Epithelial cell of proximal tubule (primary cell): ENCODE measurements at regions not wholly inside any gene's neighbourhood (a gene's known extent, or its start where the extent isn't known, plus 50 kb on each side); places are given as distances from the start of the nearest gene placed in this dataset.

Experiments used
- DNase-seq: peaks from one replicate; pipeline ENCODE4 v3.0.0-alpha.2; 2011; ENCODE audit warnings: low read depth
- H3K4me3 ChIP-seq: 2 replicates; pipeline ENCODE4 v1.5.1; 2011; ENCODE audit warnings: low read depth, mild to moderate bottlenecking, low read length
- TF ChIP-seq, protein P1 (sequence below): conservative IDR thresholded peaks from 2 replicates; pipeline ENCODE4 v1.5.1; 2012; ENCODE audit warnings: low read depth, mild to moderate bottlenecking, low read length

DNA sequence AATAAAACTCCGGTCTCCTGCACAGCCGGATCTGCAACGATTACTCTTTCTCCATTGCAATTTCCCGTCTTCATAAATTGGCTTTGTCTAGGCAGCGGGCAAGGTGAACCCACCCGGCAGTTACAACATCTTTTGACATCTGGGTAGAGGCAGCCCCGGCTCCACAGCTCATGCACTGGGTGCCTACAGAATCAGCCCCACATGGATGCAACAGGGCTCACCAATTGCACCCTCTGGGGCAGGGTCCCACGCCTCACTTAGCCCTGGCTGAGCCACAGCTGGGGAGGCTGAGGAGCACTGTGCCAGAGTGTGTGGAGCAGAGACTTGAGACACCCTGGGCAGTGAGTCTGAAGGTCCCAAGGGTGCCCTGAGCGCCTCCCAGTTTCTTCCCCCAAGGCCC lies 710.2 kb downstream of the TBC1D22A start:
- no peak overlapping the region for H3K4me3 ChIP-seq
- TF ChIP-seq, protein P1, sequence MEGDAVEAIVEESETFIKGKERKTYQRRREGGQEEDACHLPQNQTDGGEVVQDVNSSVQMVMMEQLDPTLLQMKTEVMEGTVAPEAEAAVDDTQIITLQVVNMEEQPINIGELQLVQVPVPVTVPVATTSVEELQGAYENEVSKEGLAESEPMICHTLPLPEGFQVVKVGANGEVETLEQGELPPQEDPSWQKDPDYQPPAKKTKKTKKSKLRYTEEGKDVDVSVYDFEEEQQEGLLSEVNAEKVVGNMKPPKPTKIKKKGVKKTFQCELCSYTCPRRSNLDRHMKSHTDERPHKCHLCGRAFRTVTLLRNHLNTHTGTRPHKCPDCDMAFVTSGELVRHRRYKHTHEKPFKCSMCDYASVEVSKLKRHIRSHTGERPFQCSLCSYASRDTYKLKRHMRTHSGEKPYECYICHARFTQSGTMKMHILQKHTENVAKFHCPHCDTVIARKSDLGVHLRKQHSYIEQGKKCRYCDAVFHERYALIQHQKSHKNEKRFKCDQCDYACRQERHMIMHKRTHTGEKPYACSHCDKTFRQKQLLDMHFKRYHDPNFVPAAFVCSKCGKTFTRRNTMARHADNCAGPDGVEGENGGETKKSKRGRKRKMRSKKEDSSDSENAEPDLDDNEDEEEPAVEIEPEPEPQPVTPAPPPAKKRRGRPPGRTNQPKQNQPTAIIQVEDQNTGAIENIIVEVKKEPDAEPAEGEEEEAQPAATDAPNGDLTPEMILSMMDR = no peak
- DNase-seq = no peak

DNA sequence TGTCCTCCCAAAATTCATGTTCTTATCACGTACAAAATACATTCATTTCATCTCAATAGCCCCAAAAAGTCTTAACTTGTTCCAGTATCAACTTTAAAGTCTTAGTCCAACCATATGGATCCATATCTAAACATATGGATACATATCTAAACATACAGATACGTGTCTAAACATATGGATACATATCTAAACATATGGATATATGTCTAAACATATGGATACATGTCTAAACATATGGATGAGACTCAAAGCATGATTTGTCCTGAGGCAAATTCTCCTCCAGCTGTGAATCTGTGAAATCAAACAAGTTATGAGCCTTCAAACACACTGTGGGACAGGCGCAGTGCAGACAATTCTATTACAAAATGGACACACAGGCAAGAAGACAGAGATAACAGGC lies 709.0 kb downstream of the TBC1D22A start:
- no peak overlapping the region for H3K4me3 ChIP-seq
- TF ChIP-seq, protein P1 = no peak
- no peak for DNase-seq

DNA sequence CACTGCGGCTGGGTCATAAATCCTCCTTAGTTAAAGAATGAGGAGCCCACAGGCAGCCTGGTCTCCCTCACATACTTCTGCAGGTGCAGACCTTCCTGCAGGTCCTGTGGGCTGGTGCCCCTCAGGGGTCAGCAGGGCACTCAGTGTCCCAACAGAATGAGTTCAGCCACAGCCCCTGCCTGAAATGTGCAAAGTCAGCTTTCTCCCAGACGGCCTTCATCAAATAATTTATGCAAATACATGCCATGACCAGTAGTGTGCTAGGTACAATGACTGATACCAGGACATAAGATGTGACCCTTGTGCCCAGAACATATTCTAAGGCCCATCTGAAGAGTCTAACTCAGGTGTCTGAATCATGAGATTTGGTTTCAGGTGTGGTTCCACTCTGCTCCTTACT lies 703.4 kb downstream of the TBC1D22A start:
- no peak overlapping the region for H3K4me3 ChIP-seq
- DNase-seq = no peak
- TF ChIP-seq, protein P1 = no peak

DNA sequence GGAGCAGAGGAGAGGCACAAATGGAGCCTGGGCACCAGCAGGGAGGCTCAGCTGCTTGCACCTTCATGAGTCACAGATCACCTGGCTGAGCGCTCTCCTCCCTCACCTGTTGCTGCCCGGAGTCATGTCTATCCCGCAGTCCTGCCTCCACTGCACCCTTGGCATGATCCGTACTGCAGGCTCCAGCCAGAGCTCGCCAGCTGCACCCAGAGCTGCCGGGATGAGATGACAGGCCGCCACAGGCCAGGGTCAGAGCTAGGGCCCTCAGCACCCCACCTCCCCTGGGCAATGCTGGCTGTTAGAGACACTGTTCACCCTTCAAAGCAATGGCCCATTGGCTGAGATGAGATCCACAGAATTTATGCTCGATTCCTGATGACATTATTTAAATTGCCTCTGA lies 702.8 kb downstream of the TBC1D22A start:
- TF ChIP-seq, protein P1 = no peak
- H3K4me3 ChIP-seq = no peak overlapping the region
- no peak for DNase-seq

DNA sequence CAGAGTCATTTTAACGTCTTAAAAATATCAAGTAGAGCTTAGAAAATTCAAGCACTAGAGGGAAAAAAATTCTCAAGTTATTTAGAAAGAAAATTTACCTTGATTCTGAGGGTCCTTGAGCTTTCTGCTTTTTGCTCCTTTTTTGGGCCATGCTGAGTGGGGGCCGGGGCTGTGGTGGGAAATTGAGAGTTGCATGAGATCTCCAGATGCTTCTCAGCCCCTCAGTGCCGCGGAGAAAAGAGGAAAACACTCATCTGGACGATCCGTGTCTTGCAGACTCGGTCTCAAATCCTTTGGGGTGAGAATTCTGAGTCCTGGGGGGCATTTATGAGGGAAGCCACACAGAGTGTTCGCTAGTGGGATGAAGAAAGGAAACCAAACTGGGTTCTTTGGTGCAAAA lies 700.8 kb downstream of the TBC1D22A start:
- no peak for DNase-seq
- TF ChIP-seq, protein P1 = no peak
- H3K4me3 ChIP-seq = no peak overlapping the region

DNA sequence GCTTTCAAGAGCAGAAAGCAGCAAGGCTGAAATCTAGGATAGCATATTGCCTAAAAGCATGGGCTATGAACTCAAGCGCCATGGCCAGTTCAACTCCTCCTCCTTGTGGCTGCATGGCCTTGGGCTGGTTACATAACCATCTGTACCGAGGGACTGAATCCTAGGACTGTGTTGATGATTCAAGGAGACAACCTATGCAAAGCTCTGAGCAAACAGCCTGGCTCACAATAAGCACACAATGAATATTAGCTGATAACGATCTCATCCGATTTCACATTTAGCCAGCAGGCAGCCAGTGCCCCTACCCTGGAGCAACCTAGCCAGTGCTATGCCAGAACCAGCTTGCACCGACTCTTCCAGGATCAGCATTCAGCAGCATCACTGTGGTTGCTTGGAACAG lies 698.4 kb downstream of the TBC1D22A start:
- no peak for DNase-seq

DNA sequence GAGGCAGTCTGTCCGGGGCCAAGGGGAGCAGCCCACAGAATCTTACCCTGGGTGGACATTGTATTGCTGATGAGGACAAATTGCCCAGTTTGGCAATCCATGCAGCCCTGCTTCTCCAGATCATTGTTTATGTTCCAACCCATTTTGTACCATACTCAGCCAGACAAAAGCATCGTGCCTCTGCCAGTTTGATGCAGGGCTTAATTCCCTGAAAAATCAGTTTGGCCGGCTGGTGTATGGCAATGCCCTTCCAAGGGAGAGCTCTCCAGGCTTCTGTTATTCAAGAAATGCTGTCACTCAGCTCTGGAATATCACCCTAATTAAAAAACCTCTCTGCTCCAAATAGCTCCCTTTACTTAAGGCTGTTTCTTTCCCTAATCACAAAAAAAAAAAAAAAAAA lies 697.7 kb downstream of the TBC1D22A start:
- H3K4me3 ChIP-seq = no peak overlapping the region

More for the DNA sequence above, 698.4 kb downstream of the TBC1D22A start:
- no peak overlapping the region for H3K4me3 ChIP-seq
- TF ChIP-seq, protein P1 = no peak

More for the DNA sequence above, 697.7 kb downstream of the TBC1D22A start:
- TF ChIP-seq, protein P1 = no peak
- DNase-seq = no peak
